Panc1 (cell line): ENCODE measurements at regions not wholly inside any gene's neighbourhood (a gene's known extent, or its start where the extent isn't known, plus 50 kb on each side); places are given as distances from the start of the nearest gene placed in this dataset.

Experiments
- ATAC-seq: fragments of 200-7000 bp; cut with Tn5 transposase; 2 replicates; pipeline ENCODE4 v1.9.1; 2020; ENCODE audit warnings: mild to moderate bottlenecking, moderate library complexity
- BruUV-seq: library from RNA; stranded (reverse); fragments of 400-500 nt; replicated peaks from 2 replicates; lab custom pipeline; 2021; lab: Mats Ljungman, UMichigan
- CTCF ChIA-PET: fragments of 300-600 bp; sonication (Branson Sonifier 250); formaldehyde crosslinking; loops from one replicate; lab custom pipeline; 2022; ENCODE audit warnings: antibody characterized with exemption; lab: Charles Lee
- POLR2A ChIA-PET: fragments of 300-600 bp; sonication (Branson Sonifier 250); formaldehyde crosslinking; loops from one replicate; lab custom pipeline; 2022; ENCODE audit warnings: antibody characterized with exemption; lab: Charles Lee
- DNase-seq: peaks from one replicate; pipeline ENCODE4 v3.0.0-alpha.2; 2010; ENCODE audit warnings: low read depth, low spot score
- H3K27ac ChIP-seq: 2 replicates; pipeline ENCODE4 v1.5.1; 2011; ENCODE audit warnings: mild to moderate bottlenecking, low read length, inconsistent platforms
- H3K27me3 ChIP-seq: fragments of 200-500 bp; sonication (Bioruptor generic); 2 replicates; pipeline ENCODE4 v1.6.0; 2014; ENCODE audit warnings: low read length, inconsistent platforms; ENCODE audit not compliant: control insufficient read depth, insufficient read depth
- H3K36me3 ChIP-seq: fragments of 200-500 bp; sonication (Bioruptor generic); 2 replicates; pipeline ENCODE4 v1.5.1; 2014; ENCODE audit warnings: inconsistent platforms, mild to moderate bottlenecking, low read length, moderate library complexity; ENCODE audit not compliant: control insufficient read depth, insufficient read depth
- H3K4me1 ChIP-seq: 2 replicates; pipeline ENCODE4 v1.5.1; 2011; ENCODE audit warnings: inconsistent platforms, mild to moderate bottlenecking, low read length, moderate library complexity; ENCODE audit not compliant: control insufficient read depth, insufficient read depth
- H3K4me3 ChIP-seq, 2 experiments: 2 replicates each; pipeline ENCODE4 v1.5.1; 2011 to 2012; ENCODE audit warnings: low read depth in 2 of 2, low read length in 2 of 2, mild to moderate bottlenecking in 2 of 2, inconsistent platforms in 1 of 2, moderate library complexity in 1 of 2
- H3K9me3 ChIP-seq: fragments of 200-500 bp; sonication (Bioruptor generic); 2 replicates; pipeline ENCODE4 v1.5.1; 2014; ENCODE audit warnings: low read depth, mild to moderate bottlenecking, inconsistent platforms, low read length, moderate library complexity; ENCODE audit not compliant: control insufficient read depth, insufficient read depth
- POLR2AphosphoS5 ChIP-seq: IDR thresholded peaks from 2 replicates; pipeline ENCODE4 v1.6.1; 2012; ENCODE audit warnings: mild to moderate bottlenecking, low read depth, low read length, moderate library complexity
- SIN3A ChIP-seq: IDR thresholded peaks from 2 replicates; pipeline ENCODE4 v1.6.1; 2012; ENCODE audit warnings: low read depth, mild to moderate bottlenecking, low read length, moderate library complexity, borderline replicate concordance; ENCODE audit not compliant: insufficient read depth
- TCF7L2 ChIP-seq: IDR thresholded peaks from 2 replicates; pipeline ENCODE4 v1.6.1; 2011; ENCODE audit warnings: mild to moderate bottlenecking, low read depth, low read length, inconsistent platforms
- in situ Hi-C: cut with HindIII; loops from 2 replicates; pipeline ENCODE4 v1.10.0; 2016; ENCODE audit warnings: low sequenced_read_pairs, low pct_unique_long_range_greater_than_20kb
- intact Hi-C: fragments of 100-400 bp; cut with micrococcal nuclease; formaldehyde crosslinking; loops from one replicate; pipeline ENCODE4 v1.10.0; 2022; ENCODE audit not compliant: unreplicated experiment
- TF ChIP-seq, protein P1 (sequence below): fragments of 450-650 bp; IDR thresholded peaks from 2 replicates; pipeline ENCODE4 v1.5.1; 2017; ENCODE audit warnings: mild to moderate bottlenecking
- TF ChIP-seq, protein P2 (sequence below), 2 experiments: IDR thresholded peaks; 2 replicates each; pipeline ENCODE4 v1.6.1; 2011 to 2012; ENCODE audit warnings: low read depth in 2 of 2, control low read depth in 1 of 2, low read length in 1 of 2, mild to moderate bottlenecking in 1 of 2, moderate library complexity in 1 of 2; ENCODE audit not compliant: insufficient read depth in 1 of 2

- no TSS peak for BruUV-seq
- ATAC-seq, result no peak
- CTCF ChIA-PET, result no interaction called here
These were observed 60.7 kb upstream of the GPC4 start for GRCh38 chrX:133475953-133476352.

DNA sequence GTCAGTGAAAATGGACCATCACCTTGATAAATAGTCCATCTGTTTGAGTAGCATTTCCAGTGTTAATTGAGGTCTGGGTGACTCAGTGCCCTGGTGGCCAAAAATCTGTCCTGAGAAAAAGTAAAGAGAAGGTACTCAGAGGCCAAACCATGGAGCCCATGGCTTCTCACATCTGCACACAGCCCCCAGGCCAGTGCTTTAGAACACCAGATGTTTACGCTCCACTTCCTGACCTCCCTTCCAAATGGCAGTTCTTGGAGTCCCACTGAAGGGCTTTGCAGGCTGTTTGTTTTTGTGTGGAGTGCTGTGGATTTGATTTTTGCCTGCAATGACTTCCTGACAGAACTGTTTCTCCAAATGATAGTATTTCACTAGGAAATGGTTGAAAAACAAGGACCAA lies 60.2 kb upstream of the GPC4 start:
- ChIA-PET CTCF (no interaction called here), POLR2A (no interaction called here)
- TF ChIP-seq, protein P1, sequence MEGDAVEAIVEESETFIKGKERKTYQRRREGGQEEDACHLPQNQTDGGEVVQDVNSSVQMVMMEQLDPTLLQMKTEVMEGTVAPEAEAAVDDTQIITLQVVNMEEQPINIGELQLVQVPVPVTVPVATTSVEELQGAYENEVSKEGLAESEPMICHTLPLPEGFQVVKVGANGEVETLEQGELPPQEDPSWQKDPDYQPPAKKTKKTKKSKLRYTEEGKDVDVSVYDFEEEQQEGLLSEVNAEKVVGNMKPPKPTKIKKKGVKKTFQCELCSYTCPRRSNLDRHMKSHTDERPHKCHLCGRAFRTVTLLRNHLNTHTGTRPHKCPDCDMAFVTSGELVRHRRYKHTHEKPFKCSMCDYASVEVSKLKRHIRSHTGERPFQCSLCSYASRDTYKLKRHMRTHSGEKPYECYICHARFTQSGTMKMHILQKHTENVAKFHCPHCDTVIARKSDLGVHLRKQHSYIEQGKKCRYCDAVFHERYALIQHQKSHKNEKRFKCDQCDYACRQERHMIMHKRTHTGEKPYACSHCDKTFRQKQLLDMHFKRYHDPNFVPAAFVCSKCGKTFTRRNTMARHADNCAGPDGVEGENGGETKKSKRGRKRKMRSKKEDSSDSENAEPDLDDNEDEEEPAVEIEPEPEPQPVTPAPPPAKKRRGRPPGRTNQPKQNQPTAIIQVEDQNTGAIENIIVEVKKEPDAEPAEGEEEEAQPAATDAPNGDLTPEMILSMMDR, result no peak
- TF ChIP-seq SIN3A (no peak), TCF7L2 (no peak), POLR2AphosphoS5 (no peak)
- TF ChIP-seq, protein P2, sequence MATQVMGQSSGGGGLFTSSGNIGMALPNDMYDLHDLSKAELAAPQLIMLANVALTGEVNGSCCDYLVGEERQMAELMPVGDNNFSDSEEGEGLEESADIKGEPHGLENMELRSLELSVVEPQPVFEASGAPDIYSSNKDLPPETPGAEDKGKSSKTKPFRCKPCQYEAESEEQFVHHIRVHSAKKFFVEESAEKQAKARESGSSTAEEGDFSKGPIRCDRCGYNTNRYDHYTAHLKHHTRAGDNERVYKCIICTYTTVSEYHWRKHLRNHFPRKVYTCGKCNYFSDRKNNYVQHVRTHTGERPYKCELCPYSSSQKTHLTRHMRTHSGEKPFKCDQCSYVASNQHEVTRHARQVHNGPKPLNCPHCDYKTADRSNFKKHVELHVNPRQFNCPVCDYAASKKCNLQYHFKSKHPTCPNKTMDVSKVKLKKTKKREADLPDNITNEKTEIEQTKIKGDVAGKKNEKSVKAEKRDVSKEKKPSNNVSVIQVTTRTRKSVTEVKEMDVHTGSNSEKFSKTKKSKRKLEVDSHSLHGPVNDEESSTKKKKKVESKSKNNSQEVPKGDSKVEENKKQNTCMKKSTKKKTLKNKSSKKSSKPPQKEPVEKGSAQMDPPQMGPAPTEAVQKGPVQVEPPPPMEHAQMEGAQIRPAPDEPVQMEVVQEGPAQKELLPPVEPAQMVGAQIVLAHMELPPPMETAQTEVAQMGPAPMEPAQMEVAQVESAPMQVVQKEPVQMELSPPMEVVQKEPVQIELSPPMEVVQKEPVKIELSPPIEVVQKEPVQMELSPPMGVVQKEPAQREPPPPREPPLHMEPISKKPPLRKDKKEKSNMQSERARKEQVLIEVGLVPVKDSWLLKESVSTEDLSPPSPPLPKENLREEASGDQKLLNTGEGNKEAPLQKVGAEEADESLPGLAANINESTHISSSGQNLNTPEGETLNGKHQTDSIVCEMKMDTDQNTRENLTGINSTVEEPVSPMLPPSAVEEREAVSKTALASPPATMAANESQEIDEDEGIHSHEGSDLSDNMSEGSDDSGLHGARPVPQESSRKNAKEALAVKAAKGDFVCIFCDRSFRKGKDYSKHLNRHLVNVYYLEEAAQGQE (IDR thresholded peaks at IDR 0.05; ENCODE audit: insufficient read depth in 1 of 2, low read depth in 2 of 2, low read length in 1 of 2), result no peak
- no peaks in the 10 kb centered on the region for H3K4me1 ChIP-seq
- H3K9me3 ChIP-seq, result no peaks in the 10 kb centered on the region
- in situ Hi-C loops, result no loop called here
- intact Hi-C loops, result no loop called here
- BruUV-seq, result no TSS peak
- H3K4me3 ChIP-seq, result no peak overlapping the region
- no peaks in the 10 kb centered on the region for H3K27me3 ChIP-seq
- DNase-seq, result no peak
- H3K27ac ChIP-seq, result no peak overlapping the region
- no peak for ATAC-seq
- H3K36me3 ChIP-seq, result no peaks in the 10 kb centered on the region

More at GRCh38 chrX:133475953-133476352, 60.7 kb upstream of the GPC4 start:
- POLR2A ChIA-PET, result no interaction called here
- no peak overlapping the region for H3K27ac ChIP-seq
- in situ Hi-C loops, result no loop called here
- H3K4me3 ChIP-seq, result no peak overlapping the region
- no peak for DNase-seq
- no peaks in the 10 kb centered on the region for H3K9me3 ChIP-seq
- H3K4me1 ChIP-seq, result no peaks in the 10 kb centered on the region
- intact Hi-C loops, result no loop called here
- no peaks in the 10 kb centered on the region for H3K36me3 ChIP-seq
- TF ChIP-seq TCF7L2, result no peak
- no peak for TF ChIP-seq SIN3A
- TF ChIP-seq POLR2AphosphoS5, result no peak
- TF ChIP-seq, protein P2 (IDR thresholded peaks at IDR 0.05; ENCODE audit: insufficient read depth in 1 of 2, low read depth in 2 of 2, low read length in 1 of 2), result no peak
- no peaks in the 10 kb centered on the region for H3K27me3 ChIP-seq
